ENCODE measurements at regions not wholly inside any gene's neighbourhood (a gene's known extent, or its start where the extent isn't known, plus 50 kb on each side); places are given as distances from the start of the nearest gene placed in this dataset.
A peak's percentile ranks its signal among the peaks of the same experiment; 100 is the strongest.

GRCh38 chr14:65224799-65225198 is 122.5 kb upstream of the MAX start:
- DNase-seq (ENCODE audit: low read depth) = no peak

DNA sequence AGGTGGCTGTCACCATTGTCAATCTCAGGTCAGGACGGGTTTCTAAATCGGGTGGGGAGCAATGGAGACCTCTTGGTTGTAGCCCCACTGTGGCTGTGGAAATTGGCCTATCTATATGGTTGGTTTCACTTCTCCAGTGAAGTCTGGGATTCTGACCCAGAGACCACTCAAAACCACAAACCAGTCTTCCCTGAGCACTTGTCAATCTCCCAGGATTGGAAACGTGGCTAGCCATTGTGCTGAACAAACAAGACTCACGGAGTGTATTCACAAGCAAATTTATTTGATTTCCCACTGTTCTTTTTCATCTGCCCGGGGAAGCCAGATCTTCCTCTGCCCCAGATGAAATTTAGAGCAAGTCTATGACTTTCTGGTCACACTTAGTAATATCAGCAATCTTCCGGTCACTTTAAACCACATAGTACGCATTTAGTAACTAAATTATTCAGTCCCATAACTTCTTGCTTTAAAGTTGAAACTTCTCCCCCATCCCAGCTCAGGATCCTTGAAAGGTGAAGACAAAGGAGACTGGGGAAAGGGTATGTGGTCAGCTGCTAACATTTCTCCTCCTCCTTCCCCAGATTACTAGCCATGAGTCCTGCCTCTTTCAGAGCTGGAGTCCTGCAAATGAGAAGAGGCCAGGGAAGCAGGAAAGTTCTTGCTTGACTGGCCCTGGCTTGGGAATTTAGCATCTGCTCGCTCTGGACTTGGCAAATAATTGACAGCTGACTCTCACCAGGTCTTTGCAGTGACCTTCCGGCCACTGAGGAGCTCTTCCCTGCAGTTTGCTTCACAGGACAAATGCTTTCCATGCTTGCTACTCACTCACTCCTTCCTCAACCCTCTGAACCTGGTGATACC is 123.2 kb upstream of the MAX start:
- DNase-seq (ENCODE audit: low read depth) = no peak

- DNase-seq (ENCODE audit: low read depth) = peak; percentile 34
Measured at GRCh38 chr14:65226824-65227604, 124.7 kb upstream of the MAX start.

DNA sequence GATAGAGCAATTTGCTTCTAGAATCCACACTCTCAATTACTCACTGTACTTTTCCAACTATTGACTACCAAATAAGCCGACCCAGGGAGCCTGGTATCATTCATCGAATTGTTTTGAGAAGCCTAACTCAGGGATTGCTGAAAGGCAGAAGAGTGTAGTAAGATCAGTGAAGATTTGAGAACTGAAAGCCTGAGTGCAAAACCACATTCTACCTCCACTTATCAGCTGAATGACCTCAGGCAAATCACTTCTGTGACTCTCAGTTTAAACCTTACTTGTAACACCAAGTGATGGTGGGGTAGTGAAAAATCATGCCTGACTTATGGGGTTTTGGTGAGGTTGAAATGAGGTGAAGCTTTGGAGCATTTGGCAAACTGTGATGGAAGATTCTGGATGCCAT is 126.1 kb upstream of the MAX start:
- DNase-seq (ENCODE audit: low read depth) = no peak

DNA sequence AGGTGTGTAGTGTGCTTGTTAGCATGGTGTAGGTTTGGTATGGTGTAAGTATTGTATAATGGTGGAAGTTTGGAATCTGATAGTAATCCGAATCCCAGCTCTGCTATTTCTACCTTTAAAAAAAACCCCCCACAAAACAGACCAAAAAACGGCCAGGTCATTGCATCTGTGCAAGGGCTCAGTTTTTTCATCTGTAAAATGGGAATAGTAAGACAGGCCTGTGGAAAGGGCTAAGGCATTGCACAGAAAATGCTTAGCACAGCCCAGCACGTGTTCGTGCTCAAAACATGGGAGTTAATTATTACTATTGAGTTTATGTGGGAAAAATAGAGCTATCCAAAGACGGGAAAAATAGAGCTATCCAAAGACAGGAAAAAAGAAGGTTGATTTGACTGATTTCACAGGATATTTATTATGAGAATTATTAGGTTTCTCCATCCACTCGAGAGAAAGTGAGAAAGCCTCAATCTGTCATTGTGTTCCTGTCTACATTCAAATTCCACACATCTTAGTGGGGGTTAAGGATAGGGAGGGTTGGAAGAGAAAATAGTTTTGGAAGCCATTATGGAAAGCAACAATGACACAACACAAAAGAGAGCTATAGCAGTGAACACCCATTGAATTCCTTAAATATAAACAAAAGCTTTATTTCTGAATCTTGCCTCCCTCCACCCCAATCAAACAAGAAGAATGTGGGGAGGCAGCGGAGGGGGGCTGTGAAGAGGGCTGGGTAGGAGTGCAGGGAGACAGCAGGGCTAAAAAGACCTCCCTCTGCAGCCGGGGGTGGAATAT is 126.8 kb upstream of the MAX start:
- DNase-seq (ENCODE audit: low read depth) = no peak

- DNase-seq (ENCODE audit: low read depth) = peak; percentile 54
Measured at GRCh38 chr14:65229748-65230728, 127.7 kb upstream of the MAX start.

- no peak for DNase-seq (ENCODE audit: low read depth)
Measured at GRCh38 chr14:65231286-65231980, 129.1 kb upstream of the MAX start.

GRCh38 chr14:65234752-65235361 is 132.5 kb upstream of the MAX start:
- no peak for DNase-seq (ENCODE audit: low read depth)

GRCh38 chr14:65237023-65237814 is 134.9 kb upstream of the MAX start:
- peak; percentile 42 for DNase-seq (ENCODE audit: low read depth)

DNA sequence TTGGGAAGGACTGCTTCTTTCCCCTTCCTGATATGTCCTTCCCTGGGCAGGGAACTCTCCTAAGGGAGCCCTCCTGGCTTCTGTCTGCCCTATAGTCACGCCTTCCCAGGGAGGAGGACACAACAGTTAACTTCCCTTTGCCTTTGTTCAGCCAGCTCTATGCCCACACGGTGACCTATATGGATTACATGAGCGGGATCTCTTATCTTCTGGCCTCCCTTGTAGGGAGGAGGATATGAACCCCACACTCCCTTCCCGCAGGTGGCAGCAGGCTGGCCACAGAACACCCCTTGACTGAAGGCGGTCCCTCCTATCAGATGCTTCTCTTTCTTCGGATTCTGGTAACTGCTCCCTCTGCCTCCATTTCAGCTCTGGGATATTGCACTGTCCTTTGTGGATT is 135.6 kb upstream of the MAX start:
- no peak for DNase-seq (ENCODE audit: low read depth)

DNA sequence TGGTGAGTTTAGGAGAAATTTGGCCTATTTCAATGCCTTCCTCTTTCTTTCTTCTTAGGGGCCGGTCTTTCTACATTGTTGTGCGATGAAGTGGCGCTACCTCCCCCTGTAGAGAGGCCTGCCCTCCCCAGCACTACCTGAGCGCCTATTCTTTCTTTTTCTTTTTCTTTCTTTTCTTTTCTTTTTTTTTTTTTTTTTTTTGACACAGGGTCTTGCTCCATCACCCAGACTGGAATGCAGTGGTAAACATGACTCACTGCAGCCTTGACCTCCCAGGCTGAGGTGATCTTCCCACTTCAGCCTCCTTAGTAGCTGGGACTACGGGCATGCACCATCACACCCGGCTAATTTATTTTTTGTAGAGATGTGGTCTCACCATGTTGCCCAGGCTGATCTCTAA is 136.1 kb upstream of the MAX start:
- peak; percentile 78 for DNase-seq (ENCODE audit: low read depth)

- DNase-seq (ENCODE audit: low read depth) = peak; percentile 63
Measured at GRCh38 chr14:65239143-65239937, 137.0 kb upstream of the MAX start.

- no peak for DNase-seq (ENCODE audit: low read depth)
Measured at GRCh38 chr14:65239938-65240296, 137.6 kb upstream of the MAX start.

GRCh38 chr14:65241125-65241752 is 138.9 kb upstream of the MAX start:
- no peak for DNase-seq (ENCODE audit: low read depth)

DNA sequence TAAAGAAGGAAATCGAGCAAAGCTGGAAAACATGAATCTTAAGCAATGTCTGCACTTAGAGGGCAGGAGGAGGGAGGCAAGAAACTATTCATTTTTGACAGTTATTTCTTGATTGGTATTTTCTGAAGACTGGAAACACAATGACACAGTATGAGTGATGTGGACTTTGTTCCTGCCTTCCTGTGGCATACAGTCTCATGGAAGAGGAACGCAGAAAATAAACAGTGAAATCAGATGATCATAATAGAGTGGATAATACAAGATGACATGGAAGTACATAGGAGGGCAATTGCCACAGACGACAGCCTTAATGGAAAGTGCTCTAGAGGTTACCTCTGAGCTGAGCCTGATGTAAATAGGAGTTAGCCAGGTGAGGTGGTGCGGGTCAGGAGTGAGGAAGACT is 140.4 kb upstream of the MAX start:
- peak; percentile 40 for DNase-seq (ENCODE audit: low read depth)

DNA sequence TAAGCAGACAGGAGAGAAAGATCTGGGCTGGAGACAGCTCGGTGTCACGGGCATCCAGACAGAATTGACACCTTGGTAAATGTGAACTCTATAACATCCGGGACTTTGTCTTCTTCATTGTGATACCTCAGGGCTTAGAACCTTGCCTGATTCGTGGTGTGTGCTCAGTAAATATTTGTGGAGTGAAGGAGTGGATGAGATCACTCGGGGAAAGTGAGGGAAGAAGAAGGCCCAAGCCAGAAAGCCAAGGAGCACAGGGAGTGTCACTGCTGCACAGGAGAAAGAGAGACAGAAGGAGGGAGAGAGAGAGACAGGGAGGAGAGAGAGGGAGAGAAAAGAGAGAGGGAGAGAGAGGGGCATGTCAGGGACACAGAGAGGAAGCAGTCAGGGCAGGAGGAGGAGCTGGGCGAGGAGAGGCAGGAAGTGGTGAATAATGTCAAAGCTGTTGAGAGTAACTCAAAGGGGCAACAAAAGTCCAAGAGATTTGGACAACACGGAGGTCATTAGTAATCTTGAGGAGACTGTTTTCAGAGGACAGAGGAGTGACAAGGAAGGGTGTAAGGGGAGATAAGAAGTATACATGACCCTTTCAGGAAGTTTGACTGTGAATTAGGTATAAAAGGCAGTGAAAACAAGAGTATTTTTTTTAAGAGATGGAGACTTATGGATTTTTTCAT is 141.6 kb upstream of the MAX start:
- DNase-seq (ENCODE audit: low read depth) = peak; percentile 57

DNA sequence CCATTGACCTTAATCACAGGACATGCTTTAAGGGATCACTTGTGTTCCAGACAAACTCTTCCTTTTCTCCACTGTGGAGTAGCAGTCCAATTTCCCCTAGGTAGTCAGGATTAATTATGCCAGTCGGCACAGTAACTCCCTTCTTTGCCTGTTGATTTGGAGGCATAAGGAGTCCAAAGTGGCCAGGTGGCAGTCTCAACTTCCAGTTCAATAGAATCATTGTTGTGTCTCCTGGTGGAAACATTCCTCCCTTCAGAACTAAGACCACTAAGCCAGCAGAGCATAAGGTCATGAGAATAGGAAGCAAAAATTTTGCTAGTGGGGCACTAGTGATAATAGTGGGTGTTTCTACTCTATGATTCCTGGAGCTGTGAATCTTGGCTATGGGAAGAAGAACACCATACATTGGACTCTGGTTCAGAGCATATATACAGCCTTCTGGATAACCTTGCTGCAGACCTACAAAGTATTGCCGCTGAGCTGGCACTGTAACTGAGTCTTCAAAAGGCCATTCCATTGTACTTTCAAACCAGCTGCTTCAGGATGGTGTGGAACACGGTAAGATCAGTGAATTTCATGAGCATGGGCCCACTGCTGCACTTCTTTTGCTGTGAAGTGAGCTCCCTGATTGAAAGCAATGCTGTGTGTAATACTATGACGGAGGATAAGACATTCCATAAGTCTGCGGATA is 147.3 kb upstream of the MAX start:
- DNase-seq (ENCODE audit: low read depth) = peak; percentile 35
